B cell (primary cell): ENCODE measurements at regions not wholly inside any gene's neighbourhood (a gene's known extent, or its start where the extent isn't known, plus 50 kb on each side); places are given as distances from the start of the nearest gene placed in this dataset.

Source experiments
- ATAC-seq: fragments of 200-7000 bp; cut with Tn5 transposase; one replicate; pipeline ENCODE4 v1.10.0; 2021; ENCODE audit warnings: low read depth, mild to moderate bottlenecking, moderate number of reproducible peaks, moderate library complexity
- CTCF ChIA-PET: fragments of 350-600 bp; sonication (Branson Sonifier 250); formaldehyde crosslinking; loops from one replicate; lab custom pipeline; 2021; ENCODE audit warnings: antibody characterized with exemption, inconsistent platforms; lab: Charles Lee
- POLR2A ChIA-PET: fragments of 350-600 bp; sonication (Branson Sonifier 250); formaldehyde crosslinking; loops from one replicate; lab custom pipeline; 2021; ENCODE audit warnings: antibody characterized with exemption; lab: Charles Lee
- DNase-seq: peaks from one replicate; pipeline ENCODE4 v3.0.0; 2013
- H2AFZ ChIP-seq: 2 replicates; pipeline ENCODE4 v1.6.1; 2012; ENCODE audit warnings: mild to moderate bottlenecking, low read depth, low read length; ENCODE audit not compliant: insufficient read depth, poor library complexity, severe bottlenecking
- H3K27ac ChIP-seq, 2 donors: 1 replicate in 1 of 2; 2 replicates in 1 of 2; pipeline ENCODE4 v1.5.1; 2012 to 2013; ENCODE audit warnings: low read length in 2 of 2, mild to moderate bottlenecking in 2 of 2, moderate library complexity in 1 of 2
- H3K27me3 ChIP-seq, 4 experiments: fragments of 200-600 bp in 1 of 4; sonication (generic) in 1 of 4; replicated peaks in 1 of 4; 1 replicate in 2 of 4; 2 replicates in 2 of 4; pipeline versions ENCODE4 v1.6.1 to v1.7.0; 2013 to 2016; ENCODE audit warnings: low read length in 3 of 4, mild to moderate bottlenecking in 2 of 4, mixed read lengths in 1 of 4, moderate library complexity in 1 of 4; ENCODE audit not compliant: insufficient read depth in 4 of 4, control insufficient read depth in 3 of 4; ENCODE audit errors: control extremely low read depth in 1 of 4
- H3K36me3 ChIP-seq, 2 experiments: replicated peaks in 1 of 2; 1 replicate in 1 of 2; 2 replicates in 1 of 2; pipeline versions ENCODE4 v1.6.1 to v1.7.1; 2013; ENCODE audit warnings: low read length in 1 of 2; ENCODE audit not compliant: insufficient read depth in 2 of 2, control insufficient read depth in 1 of 2; ENCODE audit errors: control extremely low read depth in 1 of 2, extremely low read depth in 1 of 2
- H3K4me1 ChIP-seq, 2 donors: fragments of 200-600 bp in 1 of 2; sonication (generic) in 1 of 2; 1 replicate in 1 of 2; 2 replicates in 1 of 2; pipeline versions ENCODE4 v1.5.1 to v1.6.1; 2013 to 2017; ENCODE audit warnings: low read length in 2 of 2; ENCODE audit not compliant: control insufficient read depth in 2 of 2, insufficient read depth in 2 of 2
- H3K4me2 ChIP-seq: replicated peaks from 2 replicates; pipeline ENCODE3; 2012; ENCODE audit warnings: mild to moderate bottlenecking, low read depth, low read length; ENCODE audit not compliant: poor library complexity, severe bottlenecking
- H3K4me3 ChIP-seq, 5 experiments: fragments of 200-600 bp in 1 of 5; sonication (generic) in 1 of 5; 1 replicate in 3 of 5; 2 replicates in 2 of 5; pipeline versions ENCODE4 v1.5.1 to v1.7.0; 2011 to 2016; ENCODE audit warnings: low read length in 4 of 5, mild to moderate bottlenecking in 4 of 5, low read depth in 2 of 5, control low read depth in 1 of 5, moderate library complexity in 1 of 5; ENCODE audit not compliant: insufficient read depth in 1 of 5; ENCODE audit errors: control extremely low read depth in 1 of 5, extremely low read depth in 1 of 5
- H3K79me2 ChIP-seq: fragments of 200-600 bp; sonication (generic); one replicate; pipeline ENCODE4 v1.6.0; 2016; ENCODE audit warnings: low read length; ENCODE audit not compliant: control insufficient read depth, insufficient read depth
- H3K9ac ChIP-seq: fragments of 200-600 bp; sonication (generic); 2 replicates; pipeline ENCODE4 v1.6.1; 2017; ENCODE audit warnings: mild to moderate bottlenecking, low read length, moderate library complexity
- H3K9me3 ChIP-seq, 3 donors: one replicate each; pipeline versions ENCODE4 v1.6.1 to v1.7.1; 2013; ENCODE audit warnings: low read length in 2 of 3; ENCODE audit not compliant: control insufficient read depth in 2 of 3, insufficient read depth in 1 of 3; ENCODE audit errors: control extremely low read depth in 1 of 3
- H4K20me1 ChIP-seq: 2 replicates; pipeline ENCODE4 v1.6.0; 2012; ENCODE audit warnings: mild to moderate bottlenecking, low read length; ENCODE audit not compliant: insufficient read depth, control insufficient read depth, poor library complexity, severe bottlenecking
- H3K27ac Mint-ChIP-seq: one replicate; pipeline ENCODE4 v1.8.0; 2021; ENCODE audit warnings: mixed read lengths
- H3K27me3 Mint-ChIP-seq: one replicate; pipeline ENCODE4 v1.8.0; 2021; ENCODE audit warnings: mixed read lengths
- H3K4me1 Mint-ChIP-seq: one replicate; pipeline ENCODE4 v1.8.0; 2021; ENCODE audit warnings: mixed read lengths
- H3K4me3 Mint-ChIP-seq: one replicate; pipeline ENCODE4 v1.8.0; 2021; ENCODE audit warnings: mixed read lengths
- H3K9me3 Mint-ChIP-seq: one replicate; pipeline ENCODE4 v1.8.0; 2022; ENCODE audit warnings: mixed read lengths; ENCODE audit not compliant: insufficient read depth
- EZH2 ChIP-seq: IDR thresholded peaks from 2 replicates; pipeline ENCODE4 v1.6.1; 2012; ENCODE audit warnings: borderline replicate concordance, low read depth, mild to moderate bottlenecking, moderate library complexity, low read length; ENCODE audit not compliant: insufficient read depth, poor library complexity, severe bottlenecking
- WGBS: methylation state at CpG from one replicate; pipeline ENCODE4 v1.1.5; 2013; ENCODE audit warnings: missing lambda C conversion rate; ENCODE audit not compliant: insufficient coverage; 5-methylcytosine and 5-hydroxymethylcytosine counted together
- intact Hi-C: fragments of 100-400 bp; cut with micrococcal nuclease; formaldehyde crosslinking; loops from one replicate; pipeline ENCODE4 v1.10.0; 2022
- TF ChIP-seq, protein P1 (sequence below): fragments of 200-600 bp; IDR thresholded peaks from one replicate; pipeline ENCODE4 v1.8.0; 2022; ENCODE audit warnings: antibody characterized with exemption, mild to moderate bottlenecking

DNA sequence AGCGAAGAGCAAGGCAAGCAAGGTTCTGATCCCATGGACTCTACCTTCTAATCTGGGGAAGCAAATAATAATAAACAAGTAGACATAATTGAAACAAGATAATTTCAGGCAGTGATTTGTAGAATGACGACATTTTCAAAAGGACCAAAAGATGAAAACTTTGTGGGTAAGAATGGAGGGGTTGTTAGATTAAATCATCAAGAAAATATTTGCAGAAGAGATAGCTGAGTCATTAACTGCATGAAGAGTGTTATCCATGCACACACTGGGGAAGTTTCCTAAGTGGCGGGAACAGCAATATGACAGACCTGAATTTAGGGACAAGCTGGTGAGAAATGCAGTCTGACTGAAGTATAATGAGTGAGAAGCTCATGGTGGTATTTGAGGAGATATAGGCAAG, 583.1 kb upstream of the RGS18 start:
- H3K27me3 Mint-ChIP-seq: no peaks in the 10 kb centered on the region
- 100% methylated on average over 2 of the region's 3 CpGs for WGBS
- Histone ChIP-seq H4K20me1 (no peaks in the 10 kb centered on the region), H3K9ac (no peak overlapping the region), H3K4me2 (no peak overlapping the region), H2AFZ (no peak overlapping the region), H3K27ac (no peak overlapping the region), H3K4me3 (no peak overlapping the region), H3K9me3 (no peaks in the 10 kb centered on the region), H3K27me3 (no peaks in the 10 kb centered on the region), H3K4me1 (no peaks in the 10 kb centered on the region), H3K36me3 (no peaks in the 10 kb centered on the region), H3K79me2 (no peaks in the 10 kb centered on the region)
- no peaks in the 10 kb centered on the region for H3K4me1 Mint-ChIP-seq
- ATAC-seq (no peak), DNase-seq (no peak)
- intact Hi-C loops: no loop called here
- no peaks in the 10 kb centered on the region for H3K9me3 Mint-ChIP-seq
- ChIA-PET POLR2A (no interaction called here), CTCF (no interaction called here)
- H3K27ac Mint-ChIP-seq: no peak overlapping the region
- H3K4me3 Mint-ChIP-seq: no peak overlapping the region
- TF ChIP-seq, protein P1, sequence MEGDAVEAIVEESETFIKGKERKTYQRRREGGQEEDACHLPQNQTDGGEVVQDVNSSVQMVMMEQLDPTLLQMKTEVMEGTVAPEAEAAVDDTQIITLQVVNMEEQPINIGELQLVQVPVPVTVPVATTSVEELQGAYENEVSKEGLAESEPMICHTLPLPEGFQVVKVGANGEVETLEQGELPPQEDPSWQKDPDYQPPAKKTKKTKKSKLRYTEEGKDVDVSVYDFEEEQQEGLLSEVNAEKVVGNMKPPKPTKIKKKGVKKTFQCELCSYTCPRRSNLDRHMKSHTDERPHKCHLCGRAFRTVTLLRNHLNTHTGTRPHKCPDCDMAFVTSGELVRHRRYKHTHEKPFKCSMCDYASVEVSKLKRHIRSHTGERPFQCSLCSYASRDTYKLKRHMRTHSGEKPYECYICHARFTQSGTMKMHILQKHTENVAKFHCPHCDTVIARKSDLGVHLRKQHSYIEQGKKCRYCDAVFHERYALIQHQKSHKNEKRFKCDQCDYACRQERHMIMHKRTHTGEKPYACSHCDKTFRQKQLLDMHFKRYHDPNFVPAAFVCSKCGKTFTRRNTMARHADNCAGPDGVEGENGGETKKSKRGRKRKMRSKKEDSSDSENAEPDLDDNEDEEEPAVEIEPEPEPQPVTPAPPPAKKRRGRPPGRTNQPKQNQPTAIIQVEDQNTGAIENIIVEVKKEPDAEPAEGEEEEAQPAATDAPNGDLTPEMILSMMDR: no peak
- TF ChIP-seq EZH2: no peak

DNA sequence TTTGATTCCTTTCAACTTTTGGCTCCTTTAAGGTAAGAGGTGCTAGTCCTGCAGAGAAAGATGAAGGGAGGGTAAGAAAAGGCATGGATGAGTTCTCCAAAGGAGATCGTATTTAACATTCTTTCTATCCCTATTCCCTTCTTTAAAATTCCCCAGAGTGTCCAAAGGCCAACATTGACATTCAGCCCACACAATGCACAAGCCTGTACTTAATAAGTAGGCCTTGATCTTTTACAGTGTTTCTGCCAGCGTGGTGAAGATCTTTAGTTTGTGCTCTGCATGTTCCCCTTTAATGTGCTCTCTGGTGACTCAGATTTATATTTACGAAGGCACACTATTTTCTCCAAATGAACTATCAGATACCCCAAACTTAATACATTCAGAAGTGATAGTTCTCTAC, 582.5 kb upstream of the RGS18 start:
- ATAC-seq (no peak), DNase-seq (no peak)
- Histone ChIP-seq H3K4me3 (no peak overlapping the region), H3K4me2 (no peak overlapping the region), H3K4me1 (no peaks in the 10 kb centered on the region), H3K27me3 (no peaks in the 10 kb centered on the region), H3K27ac (no peak overlapping the region), H3K9me3 (no peaks in the 10 kb centered on the region), H3K79me2 (no peaks in the 10 kb centered on the region), H3K36me3 (no peaks in the 10 kb centered on the region), H4K20me1 (no peaks in the 10 kb centered on the region), H3K9ac (no peak overlapping the region), H2AFZ (no peak overlapping the region)
- POLR2A ChIA-PET: no interaction called here
- 86% methylated on average over 1 of the region's 3 CpGs for WGBS
- Mint-ChIP-seq H3K9me3 (peaks cover 3% of the 10 kb centered on the region), H3K27me3 (no peaks in the 10 kb centered on the region), H3K4me1 (no peaks in the 10 kb centered on the region), H3K4me3 (no peak overlapping the region), H3K27ac (no peak overlapping the region)
- intact Hi-C loops: no loop called here
- CTCF ChIA-PET: no interaction called here
- TF ChIP-seq, protein P1: no peak
- TF ChIP-seq EZH2: no peak
